Osteoblast (primary cell): ENCODE measurements at regions not wholly inside any gene's neighbourhood (a gene's known extent, or its start where the extent isn't known, plus 50 kb on each side); places are given as distances from the start of the nearest gene placed in this dataset.
"Not testable (repeated sequence)": the region's sequence is repeated elsewhere in the genome, so short reads cannot be mapped to it uniquely, and the experiment has no call there.

ENCODE experiments used
- DNase-seq: peaks from one replicate; pipeline ENCODE4 v3.0.0; 2011; ENCODE audit warnings: low spot score, mixed read lengths; ENCODE audit not compliant: insufficient read length; ENCODE audit errors: missing footprints
- H2AFZ ChIP-seq: 2 replicates; pipeline ENCODE4 v1.6.0; 2011; ENCODE audit warnings: mild to moderate bottlenecking, low read length
- H3K27ac ChIP-seq: 2 replicates; pipeline ENCODE4 v1.5.1; 2011; ENCODE audit warnings: mild to moderate bottlenecking, low read depth, low read length, moderate library complexity
- H3K27me3 ChIP-seq: 2 replicates; pipeline ENCODE4 v1.6.0; 2012; ENCODE audit warnings: mild to moderate bottlenecking, control low read depth, inconsistent platforms, low read length, moderate library complexity; ENCODE audit not compliant: insufficient read depth
- H3K36me3 ChIP-seq: 2 replicates; pipeline ENCODE4 v1.5.1; 2011; ENCODE audit warnings: mild to moderate bottlenecking, low read length, control low read depth, moderate library complexity; ENCODE audit not compliant: insufficient read depth
- H3K4me1 ChIP-seq: 2 replicates; pipeline ENCODE4 v1.5.1; 2011; ENCODE audit warnings: mild to moderate bottlenecking, low read length, control low read depth, moderate library complexity; ENCODE audit not compliant: insufficient read depth
- H3K4me2 ChIP-seq: 2 replicates; pipeline ENCODE4 v1.6.0; 2011; ENCODE audit warnings: mild to moderate bottlenecking, low read length; ENCODE audit not compliant: insufficient read depth
- H3K4me3 ChIP-seq: fragments of 200-600 bp; sonication (generic); 3 replicates; pipeline ENCODE4 v1.5.1; 2012; ENCODE audit warnings: mild to moderate bottlenecking, low read length, inconsistent platforms; ENCODE audit not compliant: insufficient read depth
- H3K79me2 ChIP-seq: 2 replicates; pipeline ENCODE4 v1.6.0; 2012; ENCODE audit warnings: mild to moderate bottlenecking, low read length, control low read depth, inconsistent platforms; ENCODE audit not compliant: insufficient read depth
- H3K9me3 ChIP-seq: 2 replicates; pipeline ENCODE4 v1.5.1; 2011; ENCODE audit warnings: low read depth, low read length, control low read depth
- H4K20me1 ChIP-seq: 2 replicates; pipeline ENCODE4 v1.6.0; 2012; ENCODE audit warnings: mild to moderate bottlenecking, low read length, control low read depth; ENCODE audit not compliant: insufficient read depth
- TF ChIP-seq, protein P1 (sequence below): IDR thresholded peaks from 2 replicates; pipeline ENCODE4 v1.5.1; 2011; ENCODE audit warnings: mild to moderate bottlenecking, low read depth, low read length, moderate library complexity; ENCODE audit errors: extremely low read depth

DNA sequence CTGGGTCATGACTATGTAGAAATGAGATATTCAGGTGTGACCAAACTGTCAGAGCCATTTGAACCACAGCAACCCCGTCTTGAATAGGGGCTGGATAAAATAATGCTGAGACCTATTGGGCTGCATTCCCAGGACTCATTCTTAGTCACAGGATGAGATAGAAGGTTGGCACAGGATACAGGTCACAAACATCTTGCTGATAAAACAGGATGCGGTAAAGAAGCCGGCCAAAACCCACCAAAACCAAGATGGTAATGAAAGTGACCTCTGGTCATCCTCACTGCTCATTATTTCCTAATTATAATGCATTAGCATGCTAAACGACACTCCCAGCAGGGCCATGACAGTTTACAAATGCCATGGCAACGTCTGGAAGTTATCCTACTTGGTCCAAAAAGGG, 545.5 kb downstream of the TMEM114 start:
- Histone ChIP-seq H3K79me2 (no peaks in the 10 kb centered on the region), H3K4me3 (no peak overlapping the region), H3K27me3 (no peaks in the 10 kb centered on the region), H3K36me3 (no peaks in the 10 kb centered on the region), H2AFZ (no peak overlapping the region), H3K27ac (no peak overlapping the region), H4K20me1 (no peaks in the 10 kb centered on the region), H3K4me2 (no peak overlapping the region), H3K4me1 (no peaks in the 10 kb centered on the region), H3K9me3 (no peaks in the 10 kb centered on the region)
- TF ChIP-seq, protein P1, sequence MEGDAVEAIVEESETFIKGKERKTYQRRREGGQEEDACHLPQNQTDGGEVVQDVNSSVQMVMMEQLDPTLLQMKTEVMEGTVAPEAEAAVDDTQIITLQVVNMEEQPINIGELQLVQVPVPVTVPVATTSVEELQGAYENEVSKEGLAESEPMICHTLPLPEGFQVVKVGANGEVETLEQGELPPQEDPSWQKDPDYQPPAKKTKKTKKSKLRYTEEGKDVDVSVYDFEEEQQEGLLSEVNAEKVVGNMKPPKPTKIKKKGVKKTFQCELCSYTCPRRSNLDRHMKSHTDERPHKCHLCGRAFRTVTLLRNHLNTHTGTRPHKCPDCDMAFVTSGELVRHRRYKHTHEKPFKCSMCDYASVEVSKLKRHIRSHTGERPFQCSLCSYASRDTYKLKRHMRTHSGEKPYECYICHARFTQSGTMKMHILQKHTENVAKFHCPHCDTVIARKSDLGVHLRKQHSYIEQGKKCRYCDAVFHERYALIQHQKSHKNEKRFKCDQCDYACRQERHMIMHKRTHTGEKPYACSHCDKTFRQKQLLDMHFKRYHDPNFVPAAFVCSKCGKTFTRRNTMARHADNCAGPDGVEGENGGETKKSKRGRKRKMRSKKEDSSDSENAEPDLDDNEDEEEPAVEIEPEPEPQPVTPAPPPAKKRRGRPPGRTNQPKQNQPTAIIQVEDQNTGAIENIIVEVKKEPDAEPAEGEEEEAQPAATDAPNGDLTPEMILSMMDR, result no peak
- no peak for DNase-seq

DNA sequence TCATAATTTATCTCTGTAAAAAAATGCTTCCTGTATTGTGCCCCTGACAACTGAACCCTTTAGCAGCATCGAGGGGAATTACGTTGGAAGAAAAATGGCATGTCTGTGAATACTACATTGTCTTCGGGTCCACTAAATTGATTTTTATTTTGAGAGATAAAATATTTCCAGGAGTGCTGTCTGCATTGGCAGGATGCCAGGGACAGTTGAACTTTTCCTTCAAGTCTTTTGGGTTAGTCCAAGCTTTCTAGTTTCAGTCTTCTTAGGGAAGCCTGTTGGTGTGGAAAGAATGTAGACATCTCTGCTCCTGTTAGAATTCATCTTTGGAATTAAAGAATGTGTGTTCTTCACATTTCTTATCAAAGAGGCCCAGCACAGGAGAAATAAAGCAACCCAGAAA, 557.9 kb downstream of the TMEM114 start:
- Histone ChIP-seq H3K4me2 (no peak overlapping the region), H4K20me1 (no peaks in the 10 kb centered on the region), H3K27ac (no peak overlapping the region), H3K9me3 (no peaks in the 10 kb centered on the region), H3K4me3 (no peak overlapping the region), H3K27me3 (no peaks in the 10 kb centered on the region), H2AFZ (no peak overlapping the region), H3K4me1 (no peaks in the 10 kb centered on the region), H3K36me3 (no peaks in the 10 kb centered on the region), H3K79me2 (no peaks in the 10 kb centered on the region)
- TF ChIP-seq, protein P1, result no peak
- no peak for DNase-seq

DNA sequence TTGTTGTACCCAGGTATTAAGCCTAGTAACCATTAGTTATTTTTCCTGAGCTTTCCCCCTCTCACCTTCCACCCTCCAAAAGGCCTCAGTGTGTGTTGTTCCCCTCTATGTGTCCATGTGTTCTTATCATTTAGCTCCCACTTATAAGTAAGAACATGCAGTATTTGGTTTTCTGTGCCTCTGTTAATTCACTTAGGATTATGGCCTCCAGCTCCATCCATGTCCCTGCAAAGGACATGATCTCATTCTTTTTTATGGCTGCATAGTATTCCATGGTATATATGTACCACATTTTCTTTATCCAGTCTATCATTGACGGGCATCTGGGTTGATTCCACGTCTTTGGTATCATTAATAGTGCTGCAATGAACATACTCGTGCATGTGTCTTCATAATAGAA, 560.3 kb downstream of the TMEM114 start:
- H3K9me3 ChIP-seq, H3K27me3 ChIP-seq, DNase-seq, H3K4me1 ChIP-seq, H3K36me3 ChIP-seq, H2AFZ ChIP-seq, H3K4me2 ChIP-seq, H4K20me1 ChIP-seq, H3K79me2 ChIP-seq, H3K27ac ChIP-seq, H3K4me3 ChIP-seq: not testable (repeated sequence)

DNA sequence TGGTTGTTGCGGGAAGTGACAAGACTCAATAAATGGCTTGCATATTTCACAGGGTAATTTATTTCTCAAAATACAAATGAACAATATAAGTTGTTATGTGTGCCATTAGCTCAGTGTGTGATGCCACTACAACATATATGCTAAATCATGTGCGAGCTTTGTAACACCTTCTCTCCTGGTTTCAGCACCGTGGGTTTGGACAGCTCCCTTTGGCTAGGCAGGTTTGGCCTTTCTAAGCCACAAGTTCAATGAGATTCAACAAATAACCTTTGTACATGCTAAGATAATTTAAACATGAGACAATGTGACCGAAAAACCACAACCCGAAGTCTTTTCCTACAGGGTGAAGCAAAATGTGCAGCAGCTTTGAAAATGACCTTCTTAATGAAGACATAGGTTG, 563.9 kb downstream of the TMEM114 start:
- Histone ChIP-seq H3K36me3 (no peaks in the 10 kb centered on the region), H2AFZ (no peak overlapping the region)

More for the DNA sequence above, 563.9 kb downstream of the TMEM114 start:
- no peak overlapping the region for H3K4me3 ChIP-seq
- no peak overlapping the region for H3K27ac ChIP-seq
- H3K4me2 ChIP-seq, result no peak overlapping the region
- no peak for DNase-seq
- H3K27me3 ChIP-seq, result no peaks in the 10 kb centered on the region
- H3K79me2 ChIP-seq, result no peaks in the 10 kb centered on the region
- no peaks in the 10 kb centered on the region for H3K4me1 ChIP-seq
- no peaks in the 10 kb centered on the region for H4K20me1 ChIP-seq
- TF ChIP-seq, protein P1, result no peak
- H3K9me3 ChIP-seq, result no peaks in the 10 kb centered on the region
